ENCODE measurements at regions not wholly inside any gene's neighbourhood (a gene's known extent, or its start where the extent isn't known, plus 50 kb on each side); places are given as distances from the start of the nearest gene placed in this dataset.
A peak's percentile ranks its signal among the peaks of the same experiment; 100 is the strongest.
"Not testable (repeated sequence)": the region's sequence is repeated elsewhere in the genome, so short reads cannot be mapped to it uniquely, and the experiment has no call there.

DNA sequence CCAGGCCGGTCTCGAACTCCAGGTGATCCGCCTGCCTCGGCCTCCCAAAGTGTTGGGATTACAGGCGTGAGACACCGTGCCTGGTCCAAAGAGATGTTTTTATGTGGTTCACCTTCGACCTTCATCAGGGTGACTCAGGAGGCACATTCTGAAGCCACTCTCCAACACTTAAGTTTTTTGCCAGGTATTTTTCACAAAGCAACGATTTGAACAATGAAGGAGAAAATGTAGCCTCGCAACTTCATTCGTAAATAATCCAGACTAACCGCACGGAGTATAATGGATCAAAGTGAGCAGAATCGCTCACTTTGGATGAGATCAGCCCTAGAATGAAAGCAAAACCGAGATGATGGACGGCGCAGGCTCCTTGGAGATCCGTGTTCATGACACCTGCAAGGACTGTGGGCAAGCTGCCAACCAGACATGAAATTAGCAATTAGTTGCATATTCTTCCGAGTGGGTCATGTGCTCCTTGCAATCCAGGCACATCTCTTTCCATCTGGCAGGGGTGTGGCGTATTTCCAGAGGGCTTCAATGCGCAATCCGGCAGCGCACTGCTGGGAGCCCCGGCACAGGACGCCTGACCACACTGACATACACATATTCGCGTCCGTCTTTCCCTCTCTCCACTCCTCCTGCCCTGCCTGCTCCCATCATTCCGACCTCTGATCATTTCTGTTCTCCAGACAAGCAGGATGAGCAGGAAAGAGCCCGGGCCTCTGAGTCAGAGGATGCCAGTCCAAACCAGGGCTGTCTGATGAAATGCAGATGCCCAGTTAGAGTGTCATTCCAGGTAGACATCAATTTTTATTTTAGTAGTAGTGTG, 148.4 kb downstream of the KLF6 start:
- no peak for TF ChIP-seq POLR2AphosphoS5 (IDR thresholded peaks at IDR 0.05; ENCODE audit: low read depth, low read length)
- no peak for TF ChIP-seq POLR2A (IDR thresholded peaks at IDR 0.05; ENCODE audit: low read depth, low read length)
- TF ChIP-seq TAF1 (IDR thresholded peaks at IDR 0.05; ENCODE audit: borderline replicate concordance, low read depth, low read length) = no peak
- DNase-seq (ENCODE audit: insufficient read length) (no peak), FAIRE-seq (no peak)

DNA sequence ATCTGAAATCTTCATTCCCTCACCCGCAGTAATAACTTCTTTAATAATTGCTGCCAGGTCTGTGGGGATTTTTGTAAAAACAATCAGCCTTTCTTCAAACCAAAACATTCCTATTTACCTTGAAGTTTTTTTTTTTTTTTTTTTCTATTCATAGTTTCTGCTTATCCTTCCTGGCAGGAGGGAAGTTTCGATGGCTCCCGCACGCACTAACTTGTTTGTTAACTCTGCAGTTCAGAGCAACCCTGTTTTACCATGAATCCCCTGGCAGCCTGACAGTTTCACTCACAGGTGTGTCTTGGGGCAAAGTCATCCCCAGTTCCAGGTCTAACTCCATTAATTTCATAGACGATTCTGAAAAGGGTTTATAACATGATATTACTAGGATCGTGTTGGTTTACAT, 149.3 kb downstream of the KLF6 start:
- DNase-seq (ENCODE audit: insufficient read length) = no peak
- no peak for TF ChIP-seq TAF1 (IDR thresholded peaks at IDR 0.05; ENCODE audit: borderline replicate concordance, low read depth, low read length)
- TF ChIP-seq POLR2A (IDR thresholded peaks at IDR 0.05; ENCODE audit: low read depth, low read length) = no peak
- no peak for TF ChIP-seq POLR2AphosphoS5 (IDR thresholded peaks at IDR 0.05; ENCODE audit: low read depth, low read length)
- FAIRE-seq = no peak

DNA sequence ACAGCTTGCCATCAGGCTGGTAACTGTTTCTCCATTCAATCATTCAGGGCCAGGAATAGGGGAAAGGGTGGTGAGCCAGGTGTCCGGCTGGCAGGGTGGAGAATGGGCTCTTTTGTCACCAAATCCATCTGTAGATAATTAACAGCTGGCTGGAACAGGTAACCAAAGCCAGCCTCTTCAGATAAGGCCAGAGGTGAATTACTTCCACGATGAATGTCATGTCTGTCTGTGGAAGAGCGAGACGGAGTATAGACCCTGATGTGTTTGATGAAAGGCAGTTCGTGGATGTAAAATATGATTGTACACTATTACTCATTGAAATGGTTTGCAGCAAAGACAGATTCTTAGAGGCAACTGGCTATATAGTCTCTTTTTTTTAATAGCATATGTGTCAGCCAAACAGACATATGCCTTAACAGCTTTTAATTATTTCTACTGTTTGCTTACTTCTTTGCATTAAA, 149.8 kb downstream of the KLF6 start:
- no peak for FAIRE-seq
- no peak for DNase-seq (ENCODE audit: insufficient read length)
- TF ChIP-seq POLR2A (IDR thresholded peaks at IDR 0.05; ENCODE audit: low read depth, low read length) = no peak

DNA sequence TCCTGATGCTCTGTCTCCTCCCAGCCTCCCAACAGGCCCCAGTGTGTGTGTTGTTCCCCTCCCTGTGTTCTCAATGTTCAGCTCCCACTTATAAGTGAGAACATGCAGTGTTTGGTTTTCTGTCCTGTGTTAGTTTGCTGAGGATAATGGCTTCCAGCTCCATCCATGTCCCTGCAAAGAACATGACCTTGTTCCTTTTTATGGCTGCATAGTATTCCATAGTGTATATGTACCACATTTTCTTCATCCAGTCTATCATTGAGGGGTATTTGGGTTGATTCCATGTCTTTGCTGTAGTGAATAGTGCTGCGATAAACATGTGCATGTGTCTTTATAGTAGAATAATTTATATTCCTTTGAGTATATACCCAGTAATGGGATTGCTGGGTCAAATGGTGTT, 150.4 kb downstream of the KLF6 start:
- not testable (repeated sequence) for DNase-seq (ENCODE audit: insufficient read length); FAIRE-seq

DNA sequence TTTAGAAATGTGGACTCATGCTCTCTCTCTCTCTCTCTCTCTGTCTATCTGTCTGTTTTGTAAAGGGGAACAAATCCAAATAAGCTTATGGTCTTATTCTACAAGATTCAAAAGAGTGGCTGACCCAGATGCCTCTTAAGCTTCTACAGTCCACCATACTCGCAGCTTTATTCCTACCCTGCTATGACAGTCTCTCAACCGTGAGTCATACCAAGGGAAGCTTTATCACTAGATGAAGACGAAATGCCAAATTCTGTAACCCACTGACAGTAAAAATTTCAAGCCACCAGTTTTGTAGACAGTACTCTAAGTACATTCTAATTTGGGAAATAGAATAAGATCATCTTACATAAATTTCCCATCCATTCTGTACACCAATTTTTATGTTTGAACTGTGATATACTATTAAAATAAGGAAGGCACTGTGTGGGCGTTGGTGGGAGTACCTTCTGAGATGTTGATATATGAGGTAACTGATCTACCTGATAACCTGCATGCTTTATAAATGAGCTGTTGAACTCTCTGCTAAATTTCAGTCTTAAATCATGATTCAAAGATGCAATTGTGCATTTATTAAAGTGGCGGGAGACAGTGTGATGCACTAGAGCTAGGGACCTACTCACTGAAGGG, 153.2 kb downstream of the KLF6 start:
- FAIRE-seq = no peak
- DNase-seq (ENCODE audit: insufficient read length) = no peak
- no peak for TF ChIP-seq POLR2A (IDR thresholded peaks at IDR 0.05; ENCODE audit: low read depth, low read length)

DNA sequence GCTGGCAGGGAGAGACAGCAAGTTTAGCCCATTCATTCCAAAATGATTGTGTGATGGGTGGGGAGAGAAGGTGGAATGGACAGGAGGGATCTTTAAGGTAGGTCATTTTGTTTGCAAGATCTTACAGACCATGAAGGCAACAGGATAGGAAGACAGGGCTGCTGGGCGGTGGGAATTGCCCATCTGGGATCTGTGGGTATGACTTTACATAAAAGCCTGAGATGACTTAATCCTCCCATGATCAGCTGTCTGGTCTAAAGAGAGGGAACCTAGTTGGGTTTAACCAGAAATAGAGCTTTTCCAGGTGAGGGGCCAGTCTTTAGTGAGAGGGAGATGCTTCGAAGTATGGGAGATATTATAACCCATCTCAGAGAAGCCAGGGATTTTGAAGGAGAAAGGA, 153.7 kb downstream of the KLF6 start:
- no peak for TF ChIP-seq TAF1 (IDR thresholded peaks at IDR 0.05; ENCODE audit: borderline replicate concordance, low read depth, low read length)
- no peak for FAIRE-seq
- DNase-seq (ENCODE audit: insufficient read length) = no peak

DNA sequence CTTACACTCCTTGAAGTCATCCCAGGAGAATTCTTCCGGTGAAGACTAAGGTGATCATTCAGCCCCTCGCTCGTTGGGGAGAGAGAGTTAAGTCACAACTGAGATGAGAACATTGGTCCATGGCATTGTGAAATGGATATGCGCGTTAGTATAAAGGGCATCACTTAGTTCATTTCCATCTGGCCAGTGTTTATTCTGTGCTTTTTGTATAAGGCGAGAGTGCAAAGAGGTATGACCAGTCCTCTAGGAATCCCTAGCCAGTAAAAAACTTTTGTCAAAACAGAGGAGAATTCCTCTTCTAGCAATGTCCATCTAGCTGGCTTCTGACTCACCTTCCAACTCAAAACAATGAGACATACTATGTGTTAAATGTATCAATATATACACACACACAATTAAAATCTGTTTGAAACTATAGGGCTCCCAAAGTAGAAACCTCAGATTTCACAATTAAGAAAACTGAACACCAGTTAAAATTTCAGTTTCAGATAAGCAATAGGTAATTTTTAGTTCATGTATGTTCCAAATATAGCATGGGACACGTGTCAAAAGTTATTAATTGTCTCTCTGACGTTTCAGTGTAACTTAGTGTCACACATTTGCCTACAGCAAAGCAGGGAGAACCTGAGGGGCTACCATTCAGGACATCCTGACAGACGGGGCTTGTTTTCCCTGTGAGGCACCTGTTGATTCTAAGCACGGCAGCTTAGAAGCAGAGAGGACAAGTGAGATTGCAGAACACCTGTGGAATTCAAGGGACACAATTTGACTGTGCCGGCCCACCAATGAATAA, 158.9 kb downstream of the KLF6 start:
- FAIRE-seq = peak; percentile 33
- DNase-seq (ENCODE audit: insufficient read length) = no peak

DNA sequence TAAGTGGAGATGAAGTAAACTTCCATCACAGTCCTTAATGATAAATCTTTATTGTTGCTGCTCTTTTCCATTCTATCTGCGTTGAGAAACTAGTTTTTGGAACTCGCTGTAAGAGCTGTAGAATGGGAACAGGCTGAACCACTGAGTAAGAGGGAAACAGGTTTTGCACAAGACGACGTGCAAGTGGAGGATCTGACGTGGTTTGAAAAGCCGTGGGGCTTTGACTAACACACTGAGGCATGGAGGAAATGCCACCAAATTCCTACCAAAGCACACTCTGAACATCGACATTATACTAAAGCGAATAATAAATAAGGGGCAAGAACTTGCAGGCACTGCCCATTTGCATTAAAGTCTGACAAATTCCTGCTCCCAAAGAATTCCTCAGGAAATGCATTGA, 160.6 kb downstream of the KLF6 start:
- TF ChIP-seq TAF1 (IDR thresholded peaks at IDR 0.05; ENCODE audit: borderline replicate concordance, low read depth, low read length) (no peak), POLR2AphosphoS5 (IDR thresholded peaks at IDR 0.05; ENCODE audit: low read depth, low read length) (no peak), POLR2A (IDR thresholded peaks at IDR 0.05; ENCODE audit: low read depth, low read length) (no peak)
- DNase-seq (ENCODE audit: insufficient read length) (no peak), FAIRE-seq (no peak)

More for the DNA sequence above, 158.9 kb downstream of the KLF6 start:
- TF ChIP-seq POLR2AphosphoS5 (IDR thresholded peaks at IDR 0.05; ENCODE audit: low read depth, low read length) (no peak), TAF1 (IDR thresholded peaks at IDR 0.05; ENCODE audit: borderline replicate concordance, low read depth, low read length) (no peak), POLR2A (IDR thresholded peaks at IDR 0.05; ENCODE audit: low read depth, low read length) (no peak)

DNA sequence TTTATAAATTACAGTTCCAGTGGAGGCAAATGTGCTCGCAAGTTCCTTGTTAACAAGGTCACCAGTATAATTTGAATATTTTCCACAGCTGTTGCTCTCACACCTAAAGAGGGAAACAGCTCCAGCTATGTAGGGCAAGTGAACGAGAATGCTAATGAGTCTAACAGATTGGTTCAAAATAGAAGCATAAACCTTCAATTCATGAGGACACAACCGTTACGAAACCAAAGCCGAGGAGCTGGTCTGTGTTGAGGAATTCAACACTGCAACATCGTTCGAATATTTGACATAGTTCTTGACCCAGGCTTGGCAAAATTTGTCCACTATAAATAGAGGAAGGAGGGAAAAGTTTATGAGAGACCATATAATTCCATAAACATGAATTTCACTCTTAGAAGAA, 161.3 kb downstream of the KLF6 start:
- DNase-seq (ENCODE audit: insufficient read length) (no peak), FAIRE-seq (no peak)
- no peak for TF ChIP-seq TAF1 (IDR thresholded peaks at IDR 0.05; ENCODE audit: borderline replicate concordance, low read depth, low read length)

DNA sequence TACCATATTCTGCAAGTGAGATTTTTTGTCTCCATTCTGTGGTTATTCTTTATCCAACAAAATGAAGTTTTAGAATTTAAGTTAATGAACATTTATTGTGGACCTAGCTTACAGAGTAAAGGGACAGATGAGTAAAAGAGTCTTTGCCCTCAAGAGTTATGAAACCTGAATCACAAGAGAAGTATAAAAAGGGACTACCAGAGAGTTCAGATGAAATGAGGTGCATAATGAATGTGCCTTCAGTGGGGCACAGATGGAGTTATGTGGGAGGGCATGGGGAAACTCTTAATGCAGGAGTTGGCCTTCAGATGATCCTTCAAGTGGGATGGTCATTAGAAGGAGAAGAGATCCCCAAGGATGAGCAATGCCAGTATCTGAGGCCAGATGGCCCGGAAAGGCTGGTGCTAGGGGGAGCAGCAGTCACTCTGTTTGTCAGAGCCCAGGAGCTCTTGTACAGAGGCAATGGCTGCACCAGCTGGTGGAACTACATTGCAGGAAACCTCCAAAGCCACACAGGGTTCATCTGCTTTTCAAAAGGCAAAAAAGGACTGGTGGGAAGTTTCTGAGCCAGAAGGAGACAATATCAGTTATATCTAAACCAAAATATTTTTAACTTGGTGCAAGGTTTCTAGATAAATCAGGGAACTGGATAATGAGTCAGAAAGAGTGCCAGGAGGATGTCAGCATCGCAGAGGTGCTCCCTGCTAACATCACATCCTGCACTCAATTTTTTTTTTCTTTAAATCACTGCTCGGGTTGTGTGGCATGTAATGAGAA, 162.0 kb downstream of the KLF6 start:
- FAIRE-seq (no peak), DNase-seq (ENCODE audit: insufficient read length) (no peak)

DNA sequence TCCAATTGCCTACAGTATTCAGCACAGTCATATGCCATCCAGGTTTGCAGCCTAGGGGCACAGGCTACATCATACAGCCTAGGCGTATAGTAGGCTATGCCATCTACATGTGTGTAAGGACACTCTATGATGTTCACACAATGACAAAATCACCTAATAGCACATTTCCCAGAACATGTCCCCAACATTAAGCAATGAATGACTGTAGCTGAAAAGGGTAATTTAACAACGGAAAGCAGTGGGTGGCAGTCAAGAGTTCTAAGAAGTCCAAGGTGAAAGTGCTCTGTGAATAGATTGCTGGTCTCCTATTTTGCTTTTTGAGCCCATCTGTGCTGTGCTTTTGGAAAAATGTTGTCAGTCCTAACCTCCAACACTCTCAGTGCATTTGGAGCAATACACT, 162.6 kb downstream of the KLF6 start:
- DNase-seq (ENCODE audit: insufficient read length) (no peak), FAIRE-seq (no peak)
- TF ChIP-seq POLR2A (IDR thresholded peaks at IDR 0.05; ENCODE audit: low read depth, low read length) = no peak
- no peak for TF ChIP-seq TAF1 (IDR thresholded peaks at IDR 0.05; ENCODE audit: borderline replicate concordance, low read depth, low read length)
- no peak for TF ChIP-seq POLR2AphosphoS5 (IDR thresholded peaks at IDR 0.05; ENCODE audit: low read depth, low read length)

More for the DNA sequence above, 162.0 kb downstream of the KLF6 start:
- no peak for TF ChIP-seq TAF1 (IDR thresholded peaks at IDR 0.05; ENCODE audit: borderline replicate concordance, low read depth, low read length)
- TF ChIP-seq POLR2AphosphoS5 (IDR thresholded peaks at IDR 0.05; ENCODE audit: low read depth, low read length) = no peak
- no peak for TF ChIP-seq POLR2A (IDR thresholded peaks at IDR 0.05; ENCODE audit: low read depth, low read length)

DNA sequence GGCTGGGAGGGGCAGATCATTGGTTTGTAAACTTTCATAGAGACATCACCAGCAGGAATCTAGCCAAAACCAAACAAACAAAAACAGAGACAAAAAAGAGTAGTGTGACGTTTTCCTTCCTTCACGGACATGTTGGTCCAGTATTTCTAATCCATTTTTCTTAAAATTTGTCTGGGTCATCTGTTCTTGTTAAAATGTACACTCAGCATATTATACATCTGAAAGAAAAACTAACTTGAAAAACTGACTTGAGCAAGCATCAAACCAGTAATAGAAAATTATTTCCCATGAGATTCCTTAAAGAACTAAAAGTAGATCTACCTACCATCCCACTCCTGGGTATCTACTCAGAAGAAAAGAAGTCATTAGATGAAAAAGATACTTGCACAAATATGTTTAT, 164.2 kb downstream of the KLF6 start:
- DNase-seq (ENCODE audit: insufficient read length) (no peak), FAIRE-seq (no peak)
- TF ChIP-seq TAF1 (IDR thresholded peaks at IDR 0.05; ENCODE audit: borderline replicate concordance, low read depth, low read length) (no peak), POLR2AphosphoS5 (IDR thresholded peaks at IDR 0.05; ENCODE audit: low read depth, low read length) (no peak), POLR2A (IDR thresholded peaks at IDR 0.05; ENCODE audit: low read depth, low read length) (no peak)

Measured in GM12892 (cell line).